Activated CD4-positive, alpha-beta T cell treated with anti-CD3 and anti-CD28 coated beads, Interleukin-10, Interleukin-2, amounts not matched to agents 100 ng/mL and 50 ng/mL, durations not matched to agents 16 hours and 8 hours (primary cell): ENCODE measurements at regions not wholly inside any gene's neighbourhood (a gene's known extent, or its start where the extent isn't known, plus 50 kb on each side); places are given as distances from the start of the nearest gene placed in this dataset.
"Not testable (repeated sequence)": the region's sequence is repeated elsewhere in the genome, so short reads cannot be mapped to it uniquely, and the experiment has no call there.

ENCODE experiments used
- DNase-seq: peaks from one replicate; pipeline ENCODE4 v3.0.0-alpha.2; 2020

GRCh38 chr2:39867268-39867667 lies 88.2 kb upstream of the THUMPD2 start:
- no peak for DNase-seq

- DNase-seq: no peak
Observed at GRCh38 chr2:39865751-39866150, 86.7 kb upstream of the THUMPD2 start.

- DNase-seq: not testable (repeated sequence)
Observed at GRCh38 chr2:39863672-39864071, 84.6 kb upstream of the THUMPD2 start.

GRCh38 chr2:39860538-39860937 lies 81.5 kb upstream of the THUMPD2 start:
- DNase-seq: no peak

GRCh38 chr2:39858677-39859076 lies 79.6 kb upstream of the THUMPD2 start:
- DNase-seq: no peak

- DNase-seq: no peak
Observed at GRCh38 chr2:39855856-39856255, 76.8 kb upstream of the THUMPD2 start.

- DNase-seq: no peak
Observed at GRCh38 chr2:39854771-39855170, 75.7 kb upstream of the THUMPD2 start.

- DNase-seq: no peak
Observed at GRCh38 chr2:39852831-39853230, 73.8 kb upstream of the THUMPD2 start.

- DNase-seq: no peak
Observed at GRCh38 chr2:39851651-39852110, 72.6 kb upstream of the THUMPD2 start.

- DNase-seq: no peak
Observed at GRCh38 chr2:39851251-39851650, 72.2 kb upstream of the THUMPD2 start.

- DNase-seq: no peak
Observed at GRCh38 chr2:39849982-39850526, 71.0 kb upstream of the THUMPD2 start.

GRCh38 chr2:39849064-39849463 lies 70.0 kb upstream of the THUMPD2 start:
- DNase-seq: no peak

GRCh38 chr2:39845460-39846146 lies 66.5 kb upstream of the THUMPD2 start:
- no peak for DNase-seq

GRCh38 chr2:39839261-39839848 lies 60.3 kb upstream of the THUMPD2 start:
- DNase-seq: no peak

GRCh38 chr2:39838589-39838988 lies 59.5 kb upstream of the THUMPD2 start:
- DNase-seq: no peak

- peak; percentile 31 for DNase-seq
Observed at GRCh38 chr2:39837856-39838453, 58.9 kb upstream of the THUMPD2 start.

GRCh38 chr2:39836638-39837037 lies 57.6 kb upstream of the THUMPD2 start:
- no peak for DNase-seq

GRCh38 chr2:39834426-39834825 lies 55.4 kb upstream of the THUMPD2 start:
- no peak for DNase-seq

- not testable (repeated sequence) for DNase-seq
Observed at GRCh38 chr2:39830610-39831009, 51.6 kb upstream of the THUMPD2 start.
